Stimulated activated CD4-positive, alpha-beta T cell treated with anti-CD3 and anti-CD28 coated beads, Interleukin-1b, Interleukin-23, amount 100 ng/mL, for 4 hours (primary cell): ENCODE measurements at regions not wholly inside any gene's neighbourhood (a gene's known extent, or its start where the extent isn't known, plus 50 kb on each side); places are given as distances from the start of the nearest gene placed in this dataset.

Experiments
- DNase-seq, 2 donors: peaks; one replicate each; pipeline ENCODE4 v3.0.0-alpha.2; 2020; ENCODE audit warnings: low read depth in 2 of 2

GRCh38 chr2:225137971-225138370, 95.7 kb upstream of the DOCK10 start:
- no peak for DNase-seq

- no peak for DNase-seq
These were observed 94.3 kb upstream of the DOCK10 start for GRCh38 chr2:225136552-225136951.

DNA sequence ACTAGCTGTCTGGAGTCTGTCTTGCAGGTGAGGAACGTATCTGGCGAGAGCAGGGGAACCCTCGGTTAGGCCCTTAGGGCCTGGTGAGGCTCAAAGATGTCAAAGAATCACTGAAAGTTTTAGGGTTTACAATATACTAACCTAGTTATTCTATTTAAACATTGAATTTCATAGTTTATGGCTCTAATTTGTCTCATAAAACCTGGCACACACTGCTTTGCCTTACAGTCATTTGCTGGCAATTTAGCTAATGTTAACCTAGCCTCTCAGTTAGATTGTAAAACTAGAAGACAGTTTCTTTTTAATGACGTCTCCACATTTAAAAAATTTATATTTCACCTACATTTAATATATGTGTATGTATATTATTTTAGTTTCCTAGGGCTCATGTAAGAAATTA, 89.6 kb upstream of the DOCK10 start:
- no peak for DNase-seq

DNA sequence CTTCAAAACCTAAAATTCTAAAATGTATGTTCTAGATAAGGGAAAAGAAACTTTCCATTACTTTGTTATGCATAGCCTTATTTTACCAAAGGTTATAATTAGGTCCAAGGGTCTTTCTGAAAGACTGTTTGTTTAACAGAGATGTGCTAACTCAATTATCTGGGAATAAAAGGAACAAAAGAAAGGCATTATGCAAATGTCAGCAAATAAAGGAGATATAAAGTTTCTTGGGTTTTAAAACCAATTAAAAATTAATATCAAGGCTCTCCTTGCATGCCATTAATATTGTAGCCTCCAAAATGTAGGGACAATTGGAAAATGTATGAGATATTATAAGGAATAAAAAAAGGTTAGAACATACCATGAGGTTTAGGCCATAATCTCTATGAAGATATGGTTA, 87.8 kb upstream of the DOCK10 start:
- no peak for DNase-seq

DNA sequence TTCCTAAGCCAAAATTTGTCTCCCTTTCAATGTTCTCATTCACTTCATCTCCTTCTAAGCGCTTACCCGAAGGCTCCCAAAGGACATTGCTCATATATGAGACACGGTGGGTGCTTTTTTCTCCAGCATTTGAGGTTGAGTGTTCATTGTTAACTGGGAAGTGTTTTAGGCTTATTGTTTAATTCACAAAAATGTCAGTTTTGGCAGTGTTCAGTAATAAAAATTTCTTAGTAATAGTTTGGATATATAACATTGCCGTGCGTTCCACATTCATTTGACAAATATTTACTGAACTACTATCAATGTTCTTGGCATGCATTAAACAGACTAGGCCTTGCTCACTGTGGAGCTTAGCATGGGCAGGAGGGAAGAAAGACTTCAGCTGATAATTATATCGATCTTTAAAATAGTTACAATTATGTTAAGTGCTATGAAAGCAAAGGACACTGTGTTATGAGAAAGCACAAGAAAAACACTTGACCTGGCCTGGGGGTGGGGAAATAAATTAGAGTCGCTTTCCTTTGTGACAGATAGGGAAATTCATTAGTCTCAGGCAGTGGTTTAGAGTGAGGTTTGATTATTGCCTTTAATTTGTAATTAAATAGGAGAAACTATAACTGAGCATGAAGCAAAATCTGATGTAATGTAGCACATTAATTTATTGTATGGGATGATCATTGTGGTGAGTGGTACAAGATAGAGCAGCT, 82.2 kb upstream of the DOCK10 start:
- DNase-seq = no peak

- DNase-seq = peak in 1 of 2 donors; percentile 30
These were observed 80.6 kb upstream of the DOCK10 start for GRCh38 chr2:225122583-225123486.

DNA sequence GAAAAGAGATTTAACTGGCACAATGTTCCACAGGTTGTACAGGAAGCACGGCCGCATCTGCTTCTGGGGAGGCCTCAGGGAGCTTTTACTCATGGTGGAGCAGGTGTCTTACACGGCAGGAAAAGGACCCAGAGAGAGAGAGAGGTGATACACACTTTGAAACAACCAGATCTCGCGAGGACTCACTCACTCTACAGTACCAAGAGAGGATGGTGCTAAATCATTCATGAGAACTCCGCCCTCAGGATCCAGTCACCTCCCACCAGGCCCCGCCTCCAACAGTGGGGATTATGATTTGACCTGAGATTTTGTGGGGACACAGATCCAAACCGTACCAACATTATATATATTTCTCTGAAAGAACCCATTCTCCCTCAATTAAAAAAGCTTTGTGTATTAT, 79.7 kb upstream of the DOCK10 start:
- DNase-seq = no peak

DNA sequence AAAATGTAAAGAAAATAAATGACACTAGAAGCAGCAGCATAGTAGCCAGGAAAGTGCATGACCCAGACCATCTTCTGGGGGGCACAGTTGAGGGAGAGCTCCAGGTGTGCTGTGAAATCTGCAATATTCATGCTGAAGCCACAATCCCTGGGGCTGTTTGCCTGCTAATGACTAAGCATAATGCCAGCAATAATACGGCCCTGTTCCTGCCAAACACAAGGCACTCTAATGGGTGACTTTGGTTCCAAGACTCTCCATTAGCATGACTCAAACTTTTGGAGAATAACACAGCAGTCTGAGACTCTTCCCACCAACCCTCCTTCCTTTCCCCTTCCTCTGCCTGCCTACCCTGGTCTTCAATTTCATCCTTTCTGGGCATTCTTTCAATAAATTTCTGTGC, 77.9 kb upstream of the DOCK10 start:
- DNase-seq = no peak

DNA sequence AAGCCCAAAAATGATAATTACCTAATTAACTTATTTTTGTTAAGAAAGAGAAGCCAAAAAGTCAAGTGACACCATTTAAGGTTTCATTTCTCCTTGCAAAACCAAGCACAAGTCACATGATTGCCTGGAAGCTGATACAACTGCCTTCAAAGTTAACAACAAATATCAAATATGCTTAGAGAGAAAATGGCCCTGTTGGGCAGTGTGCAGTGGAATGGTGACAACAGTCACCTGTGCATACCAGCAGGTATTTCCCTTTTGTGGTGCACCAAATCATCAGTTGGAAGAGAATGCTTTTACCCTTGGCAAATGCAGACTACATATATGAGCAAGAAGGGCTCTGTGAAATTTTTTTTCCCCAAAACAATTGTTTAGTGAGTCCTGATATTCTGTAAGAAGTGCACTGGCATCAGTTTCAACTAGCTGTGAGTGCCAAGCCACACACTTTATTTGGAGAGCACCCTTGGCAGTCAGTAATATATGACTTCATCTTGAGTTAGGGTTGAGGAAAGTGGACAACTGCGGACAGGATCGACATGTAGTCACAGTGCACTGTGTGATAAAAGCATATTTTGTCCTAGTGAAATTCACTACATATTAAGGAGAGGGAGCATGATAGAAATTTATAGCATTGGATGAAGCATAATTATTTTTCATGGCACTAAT, 74.9 kb upstream of the DOCK10 start:
- DNase-seq = no peak

GRCh38 chr2:225114786-225115323, 72.6 kb upstream of the DOCK10 start:
- no peak for DNase-seq

- DNase-seq = no peak
These were observed 71.2 kb upstream of the DOCK10 start for GRCh38 chr2:225113371-225114015.

GRCh38 chr2:225112362-225113126, 70.3 kb upstream of the DOCK10 start:
- DNase-seq = no peak

- DNase-seq = no peak
These were observed 66.5 kb upstream of the DOCK10 start for GRCh38 chr2:225108805-225109204.

- no peak for DNase-seq
These were observed 62.7 kb upstream of the DOCK10 start for GRCh38 chr2:225104971-225105370.

GRCh38 chr2:225104321-225104720, 62.1 kb upstream of the DOCK10 start:
- DNase-seq = no peak

DNA sequence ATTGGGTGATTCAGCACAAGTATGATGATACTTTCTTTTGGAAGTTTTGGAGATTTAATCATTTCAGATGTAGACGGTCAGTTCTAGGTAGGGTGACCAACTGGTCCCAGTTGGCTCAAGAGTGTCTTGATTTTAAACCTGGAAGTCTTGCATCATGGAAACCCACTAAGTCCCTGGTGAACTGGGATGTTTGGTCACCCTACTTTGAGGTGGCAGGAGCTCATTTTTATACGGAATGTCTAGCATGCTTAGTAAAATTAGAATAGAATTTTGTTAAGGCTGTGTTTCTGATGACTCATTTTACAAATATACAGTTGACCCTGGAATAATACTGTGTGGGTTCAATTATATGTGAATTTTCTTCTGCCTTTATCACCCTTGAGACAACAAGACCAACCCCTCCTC, 61.5 kb upstream of the DOCK10 start:
- DNase-seq = no peak

GRCh38 chr2:225100856-225101294, 58.6 kb upstream of the DOCK10 start:
- DNase-seq = no peak

DNA sequence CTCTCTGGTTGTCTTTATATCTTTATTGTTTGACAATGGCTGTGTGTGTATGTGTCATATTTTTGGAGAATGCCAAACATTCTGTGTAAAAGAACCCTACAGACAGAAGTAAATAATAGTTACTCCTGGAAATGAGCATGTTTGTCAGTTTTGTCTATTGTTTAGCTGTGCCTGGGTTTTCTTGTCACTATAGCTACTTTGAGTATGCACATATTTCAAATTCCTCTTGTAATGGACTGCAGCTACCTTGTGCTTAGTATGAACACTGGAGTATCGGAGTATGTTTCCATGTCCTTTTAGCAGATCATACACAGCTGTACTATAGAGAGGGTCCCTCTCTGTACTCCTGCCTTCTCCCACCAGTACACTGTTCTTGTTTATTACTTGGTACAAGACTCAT, 58.0 kb upstream of the DOCK10 start:
- no peak for DNase-seq

DNA sequence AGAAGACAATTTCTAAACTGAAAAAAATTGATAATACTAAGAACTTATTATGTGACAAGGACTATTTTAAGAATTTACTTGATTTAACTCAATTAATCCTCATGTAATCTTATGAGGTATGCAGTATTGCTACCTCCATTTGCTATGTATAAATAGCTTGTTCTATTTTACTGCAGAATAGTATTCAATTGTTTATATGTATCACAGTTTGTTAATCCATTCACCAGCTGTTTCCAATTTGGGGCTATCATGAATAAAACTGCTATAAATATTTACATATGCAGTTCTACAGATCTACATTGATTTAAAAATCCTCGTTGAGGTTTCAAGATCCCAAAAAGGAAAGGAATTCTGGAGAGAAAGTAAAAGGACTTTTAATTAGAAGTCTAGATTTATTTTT, 54.8 kb upstream of the DOCK10 start:
- DNase-seq = no peak
